H1 (cell line): ENCODE measurements at regions not wholly inside any gene's neighbourhood (a gene's known extent, or its start where the extent isn't known, plus 50 kb on each side); places are given as distances from the start of the nearest gene placed in this dataset.

ENCODE experiments used
- CTCF ChIA-PET: fragments of 300-600 bp; sonication (Branson Sonifier 250); formaldehyde crosslinking; loops from one replicate; lab custom pipeline; 2021; ENCODE audit not compliant: partially characterized antibody; lab: Charles Lee
- POLR2A ChIA-PET: fragments of 300-600 bp; sonication (Branson Sonifier 250); formaldehyde crosslinking; loops from one replicate; lab custom pipeline; 2021; ENCODE audit warnings: inconsistent platforms; ENCODE audit not compliant: partially characterized antibody; lab: Charles Lee
- DNase-seq, 2 experiments: peaks; one replicate each; pipeline versions ENCODE4 v3.0.0 to v3.0.0-alpha.2; 2010 to 2022; ENCODE audit warnings: low spot score in 2 of 2, low read depth in 1 of 2, mixed read lengths in 1 of 2
- FAIRE-seq: peaks from 2 replicates; lab custom pipeline; 2011; peaks lifted over from hg19 to GRCh38; lab: Jason Lieb, UNC
- H2AFZ ChIP-seq: 2 replicates; pipeline ENCODE4 v1.8.1; 2012; ENCODE audit warnings: low read length, inconsistent platforms
- H2AK5ac ChIP-seq: 2 replicates; pipeline ENCODE4 v1.6.1; 2013; ENCODE audit warnings: low read depth, low read length
- H2BK120ac ChIP-seq: replicated peaks from 2 replicates; pipeline ENCODE3; 2013; ENCODE audit warnings: low read depth, low read length, inconsistent platforms
- H2BK12ac ChIP-seq: 2 replicates; pipeline ENCODE4 v1.6.1; 2013; ENCODE audit warnings: low read depth, low read length
- H2BK15ac ChIP-seq: 2 replicates; pipeline ENCODE4 v1.6.1; 2013; ENCODE audit warnings: low read length
- H2BK20ac ChIP-seq: 2 replicates; pipeline ENCODE4 v1.6.1; 2013; ENCODE audit warnings: low read length
- H2BK5ac ChIP-seq: 2 replicates; pipeline ENCODE4 v1.6.1; 2013; ENCODE audit warnings: low read depth, low read length
- H3K14ac ChIP-seq: 2 replicates; pipeline ENCODE4 v1.6.1; 2013; ENCODE audit warnings: inconsistent platforms; ENCODE audit not compliant: insufficient read length
- H3K18ac ChIP-seq: 2 replicates; pipeline ENCODE4 v1.6.1; 2013; ENCODE audit warnings: low read length; ENCODE audit errors: extremely low read depth
- H3K23ac ChIP-seq: 2 replicates; pipeline ENCODE4 v1.6.1; 2013; ENCODE audit warnings: inconsistent platforms; ENCODE audit not compliant: insufficient read length
- H3K23me2 ChIP-seq: 2 replicates; pipeline ENCODE4 v1.6.1; 2013; ENCODE audit warnings: low read depth, low read length
- H3K27ac ChIP-seq: 2 replicates; pipeline ENCODE4 v1.6.1; 2011; ENCODE audit warnings: low read depth, low read length, inconsistent platforms
- H3K27me3 ChIP-seq, 4 experiments: replicated peaks in 1 of 4; 1 replicate in 1 of 4; 2 replicates in 3 of 4; pipeline versions ENCODE4 v1.6.1 to v1.8.1; 2011 to 2013; ENCODE audit warnings: low read length in 3 of 4, mild to moderate bottlenecking in 3 of 4, inconsistent platforms in 2 of 4, mixed read lengths in 2 of 4, moderate library complexity in 1 of 4; ENCODE audit not compliant: control insufficient read depth in 3 of 4, insufficient read depth in 3 of 4; ENCODE audit errors: extremely low read depth in 1 of 4
- H3K36me3 ChIP-seq, 4 experiments: 2 replicates each; pipeline versions ENCODE4 v1.6.1 to v1.8.1; 2011 to 2013; ENCODE audit warnings: mild to moderate bottlenecking in 4 of 4, low read length in 3 of 4, moderate library complexity in 2 of 4, control low read depth in 1 of 4, inconsistent platforms in 1 of 4; ENCODE audit not compliant: insufficient read depth in 4 of 4, control insufficient read depth in 2 of 4
- H3K4ac ChIP-seq: replicated peaks from 2 replicates; pipeline ENCODE3; 2013; ENCODE audit warnings: low read length, low read depth, mixed read lengths, inconsistent platforms; ENCODE audit not compliant: insufficient read length
- H3K4me1 ChIP-seq, 4 experiments: replicated peaks in 1 of 4; 1 replicate in 1 of 4; 2 replicates in 3 of 4; pipeline versions ENCODE4 v1.6.1 to v1.8.1; 2011 to 2013; ENCODE audit warnings: low read length in 3 of 4, inconsistent platforms in 2 of 4, mixed read lengths in 1 of 4; ENCODE audit not compliant: insufficient read depth in 4 of 4, control insufficient read depth in 3 of 4
- H3K4me2 ChIP-seq, 2 experiments: 2 replicates each; pipeline versions ENCODE4 v1.6.1 to v1.8.1; 2011 to 2013; ENCODE audit warnings: low read depth in 2 of 2, low read length in 2 of 2, control low read depth in 1 of 2, inconsistent platforms in 1 of 2, mild to moderate bottlenecking in 1 of 2; ENCODE audit not compliant: insufficient read depth in 1 of 2
- H3K4me3 ChIP-seq, 4 experiments: fragments of 200-600, 300-600 bp in 1 of 4; sonication (generic), shearing (Covaris generic), sonication (Bioruptor Twin) in 1 of 4; 2 replicates each; pipeline versions ENCODE4 v1.5.1 to v1.8.1; 2011 to 2016; ENCODE audit warnings: low read length in 4 of 4, low read depth in 3 of 4, control low read depth in 2 of 4, inconsistent platforms in 2 of 4, mild to moderate bottlenecking in 2 of 4, mixed read lengths in 1 of 4, moderate library complexity in 1 of 4; ENCODE audit not compliant: insufficient read depth in 2 of 4; ENCODE audit errors: extremely low read depth in 1 of 4
- H3K56ac ChIP-seq: replicated peaks from 2 replicates; pipeline ENCODE3; 2013; ENCODE audit warnings: low read depth, mild to moderate bottlenecking, mixed read lengths, low read length, inconsistent platforms; ENCODE audit not compliant: insufficient read length
- H3K79me1 ChIP-seq: 2 replicates; pipeline ENCODE4 v1.6.1; 2013; ENCODE audit warnings: low read depth, low read length, control low read depth
- H3K79me2 ChIP-seq, 2 experiments: 2 replicates each; pipeline versions ENCODE4 v1.6.1 to v1.8.1; 2012 to 2013; ENCODE audit warnings: low read length in 2 of 2, mild to moderate bottlenecking in 2 of 2, inconsistent platforms in 1 of 2; ENCODE audit not compliant: insufficient read depth in 2 of 2, control insufficient read depth in 1 of 2
- H3K9ac ChIP-seq, 4 experiments: replicated peaks in 1 of 4; 1 replicate in 1 of 4; 2 replicates in 3 of 4; pipeline versions ENCODE4 v1.6.1 to v1.8.1; 2011 to 2013; ENCODE audit warnings: low read depth in 3 of 4, low read length in 3 of 4, control low read depth in 2 of 4, mild to moderate bottlenecking in 2 of 4, moderate library complexity in 2 of 4, inconsistent platforms in 1 of 4; ENCODE audit errors: extremely low read depth in 1 of 4
- H3K9me3 ChIP-seq, 2 experiments: 2 replicates each; pipeline versions ENCODE4 v1.6.1 to v1.8.1; 2012 to 2013; ENCODE audit warnings: mild to moderate bottlenecking in 2 of 2, moderate library complexity in 2 of 2, control low read depth in 1 of 2, inconsistent platforms in 1 of 2, low read depth in 1 of 2, low read length in 1 of 2, mixed read lengths in 1 of 2; ENCODE audit not compliant: insufficient read depth in 2 of 2
- H4K20me1 ChIP-seq, 2 experiments: replicated peaks in 1 of 2; 2 replicates each; pipeline versions ENCODE3 to v1.8.1; 2011 to 2013; ENCODE audit warnings: inconsistent platforms in 2 of 2, low read length in 2 of 2, mild to moderate bottlenecking in 1 of 2; ENCODE audit not compliant: insufficient read depth in 2 of 2, control insufficient read depth in 1 of 2
- H4K5ac ChIP-seq: 2 replicates; pipeline ENCODE4 v1.6.1; 2013; ENCODE audit warnings: low read length, low read depth, mixed read lengths, inconsistent platforms; ENCODE audit not compliant: insufficient read length
- H4K8ac ChIP-seq: 2 replicates; pipeline ENCODE4 v1.8.0; 2013; ENCODE audit warnings: mild to moderate bottlenecking, moderate library complexity, low read length, inconsistent platforms; ENCODE audit not compliant: insufficient read depth; ENCODE audit errors: extremely low read depth
- H4K91ac ChIP-seq: replicated peaks from 2 replicates; pipeline ENCODE3; 2013; ENCODE audit warnings: low read length, mixed read lengths, inconsistent platforms; ENCODE audit not compliant: insufficient read length
- SP2 ChIP-seq: IDR thresholded peaks from 2 replicates; pipeline ENCODE4 v1.6.1; 2012; ENCODE audit warnings: mild to moderate bottlenecking, low read length, inconsistent platforms
- WGBS, 2 experiments: shearing (Covaris generic) in 1 of 2; methylation state at CpG; one replicate each; pipeline versions ENCODE4 v1.1.6 to v1.1.7; 2013 to 2015; ENCODE audit warnings: low lambda C conversion rate in 2 of 2, mixed read lengths in 2 of 2, inconsistent platforms in 1 of 2, low coverage in 1 of 2, missing lambda C conversion rate in 1 of 2; ENCODE audit not compliant: insufficient replicate concordance in 2 of 2, insufficient coverage in 1 of 2, insufficient read length in 1 of 2; ENCODE audit errors: extremely low coverage in 1 of 2, missing lambda C conversion rate in 1 of 2; 5-methylcytosine and 5-hydroxymethylcytosine counted together
- TF ChIP-seq, protein P1 (sequence below): IDR thresholded peaks from 2 replicates; pipeline ENCODE4 v1.6.1; 2012; ENCODE audit warnings: low read length, inconsistent platforms

DNA sequence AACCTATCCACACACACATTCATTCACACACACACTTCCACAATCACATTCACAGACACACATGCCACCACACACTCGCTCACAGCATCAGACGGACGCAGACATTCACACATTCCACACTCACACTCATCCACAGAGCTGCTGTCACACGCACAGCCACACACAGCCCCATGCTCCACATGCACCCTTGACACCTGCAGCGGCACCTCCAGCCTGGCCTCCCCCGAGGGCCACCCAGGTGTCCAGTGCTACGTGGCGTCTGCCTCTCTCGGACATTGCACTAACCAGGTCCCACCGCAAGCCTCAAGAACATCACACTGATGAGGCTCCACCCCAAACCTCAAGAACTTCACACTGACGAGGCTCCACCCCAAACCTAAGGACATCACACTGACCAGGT, 155.2 kb downstream of the RBFOX3 start:
- Histone ChIP-seq H3K23me2 (no peaks in the 10 kb centered on the region), H3K79me1 (no peaks in the 10 kb centered on the region; the same call in 1 of the 2 replicates), H4K20me1 (no peaks in the 10 kb centered on the region), H2BK15ac (no peak overlapping the region), H4K8ac (no peak overlapping the region), H3K4me2 (no peak overlapping the region), H2AFZ (no peak overlapping the region), H4K91ac (no peak overlapping the region), H3K4ac (no peak overlapping the region), H2BK12ac (no peak overlapping the region), H2BK5ac (no peak overlapping the region), H3K27me3 (no peaks in the 10 kb centered on the region), H3K23ac (no peak overlapping the region), H3K9ac (no peak overlapping the region), H3K27ac (no peak overlapping the region), H2BK120ac (no peak overlapping the region), H3K9me3 (no peaks in the 10 kb centered on the region), H2BK20ac (no peak overlapping the region), H3K4me1 (no peaks in the 10 kb centered on the region), H3K18ac (no peak overlapping the region), H3K79me2 (no peaks in the 10 kb centered on the region), H3K14ac (no peak overlapping the region), H2AK5ac (no peak overlapping the region), H3K36me3 (no peaks in the 10 kb centered on the region), H3K56ac (no peak overlapping the region), H3K4me3 (no peak overlapping the region), H4K5ac (no peak overlapping the region)
- TF ChIP-seq, protein P1, sequence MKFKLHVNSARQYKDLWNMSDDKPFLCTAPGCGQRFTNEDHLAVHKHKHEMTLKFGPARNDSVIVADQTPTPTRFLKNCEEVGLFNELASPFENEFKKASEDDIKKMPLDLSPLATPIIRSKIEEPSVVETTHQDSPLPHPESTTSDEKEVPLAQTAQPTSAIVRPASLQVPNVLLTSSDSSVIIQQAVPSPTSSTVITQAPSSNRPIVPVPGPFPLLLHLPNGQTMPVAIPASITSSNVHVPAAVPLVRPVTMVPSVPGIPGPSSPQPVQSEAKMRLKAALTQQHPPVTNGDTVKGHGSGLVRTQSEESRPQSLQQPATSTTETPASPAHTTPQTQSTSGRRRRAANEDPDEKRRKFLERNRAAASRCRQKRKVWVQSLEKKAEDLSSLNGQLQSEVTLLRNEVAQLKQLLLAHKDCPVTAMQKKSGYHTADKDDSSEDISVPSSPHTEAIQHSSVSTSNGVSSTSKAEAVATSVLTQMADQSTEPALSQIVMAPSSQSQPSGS: no peak
- no peak for TF ChIP-seq SP2
- 88% methylated on average over 11 of the region's 11 CpGs; no CpG with 5 or more reads in 1 of the 2 experiments for WGBS, 2 experiments
- no peak for DNase-seq
- FAIRE-seq: no peak
- ChIA-PET CTCF (interaction anchor here (1.9 kb wide), 1 partner anchor 54 kb away, joined by 6 read pairs; no protein-coding TSS in a partner anchor), POLR2A (no interaction called here)
